ENCODE measurements at regions not wholly inside any gene's neighbourhood (a gene's known extent, or its start where the extent isn't known, plus 50 kb on each side); places are given as distances from the start of the nearest gene placed in this dataset.

GRCh38 chr14:66238969-66239368, 247.2 kb upstream of the CCDC196 start:
- H3K27me3 ChIP-seq (ENCODE audit: insufficient read depth) = no peaks in the 10 kb centered on the region
- H3K36me3 ChIP-seq (replicated peaks in 1 of 2; ENCODE audit: control insufficient read depth in 1 of 2, insufficient read depth in 2 of 2, low read length in 1 of 2) = no peaks in the 10 kb centered on the region
- peaks cover 0 to 11% of the 10 kb centered on the region in 2 experiments; a peak in 2 of 4 replicates for H3K4me1 ChIP-seq (ENCODE audit: control insufficient read depth in 1 of 2, insufficient read depth in 2 of 2, low read depth in 1 of 2, low read length in 1 of 2)
- CTCF ChIA-PET = interaction anchor here (1.2 kb wide), 1 partner anchor 279 kb away, joined by 4 read pairs; no protein-coding TSS in a partner anchor
- H2AFZ ChIP-seq (ENCODE audit: low read depth) = no peak overlapping the region
- no peaks in the 10 kb centered on the region for H3K79me2 ChIP-seq (ENCODE audit: insufficient read depth)
- no peaks in the 10 kb centered on the region for H3F3A ChIP-seq (replicated peaks; ENCODE audit: insufficient read depth)
- POLR2A ChIA-PET = no interaction called here
- no peaks in the 10 kb centered on the region for H4K20me1 ChIP-seq (ENCODE audit: insufficient read depth)
- H3K4me3 ChIP-seq (ENCODE audit: low read depth in 2 of 2, low read length in 1 of 2) = no peak overlapping the region
- no peaks in the 10 kb centered on the region for H3K9me3 ChIP-seq
- H3K9me2 ChIP-seq = no peaks in the 10 kb centered on the region
- no peak overlapping the region for H3K27ac ChIP-seq (ENCODE audit: low read depth in 2 of 2, low read length in 1 of 2)
- no peak overlapping the region for H3K4me2 ChIP-seq
- DNase-seq = no peak
- TF ChIP-seq FOXM1 (IDR thresholded peaks at IDR 0.05; ENCODE audit: low read depth) (no peak), ZBTB33 (IDR thresholded peaks at IDR 0.05; ENCODE audit: borderline replicate concordance, low read depth) (no peak), MXI1 (IDR thresholded peaks at IDR 0.05; ENCODE audit: low read depth, low read length) (no peak), REST (IDR thresholded peaks at IDR 0.05; ENCODE audit: low read depth, low read length) (no peak), RXRA (IDR thresholded peaks at IDR 0.05; ENCODE audit: borderline replicate concordance, low read depth) (no peak), USF2 (IDR thresholded peaks at IDR 0.05; ENCODE audit: borderline replicate concordance, low read depth, low read length) (no peak), TEAD4 (IDR thresholded peaks at IDR 0.05; ENCODE audit: borderline replicate concordance, insufficient read depth) (no peak), RCOR1 (IDR thresholded peaks at IDR 0.05; ENCODE audit: low read length) (no peak), CHD2 (IDR thresholded peaks at IDR 0.05; ENCODE audit: low read length, partially characterized antibody) (no peak), NRF1 (IDR thresholded peaks at IDR 0.05; ENCODE audit: low read depth, low read length) (no peak), USF1 (IDR thresholded peaks at IDR 0.05; ENCODE audit: borderline replicate concordance, low read depth) (no peak), TCF12 (IDR thresholded peaks at IDR 0.05) (no peak), TAF1 (IDR thresholded peaks at IDR 0.05; ENCODE audit: borderline replicate concordance, low read depth, low read length) (no peak), MEF2A (IDR thresholded peaks at IDR 0.05; ENCODE audit: borderline replicate concordance, low read depth) (no peak), RAD21 (IDR thresholded peaks at IDR 0.05; ENCODE audit: low read length) (no peak), CTCF (IDR thresholded peaks at IDR 0.05) (no peak), RFX5 (IDR thresholded peaks at IDR 0.05; ENCODE audit: low read length) (no peak), MAX (IDR thresholded peaks at IDR 0.05; ENCODE audit: low read depth) (no peak)
- WGBS (ENCODE audit: low lambda C conversion rate) = 13% methylated on average over 1 of the region's 1 CpG
- H3K9ac ChIP-seq = no peak overlapping the region

Measured in SK-N-SH (cell line).